Ascending aorta (tissue), 2 donors: ENCODE measurements at regions not wholly inside any gene's neighbourhood (a gene's known extent, or its start where the extent isn't known, plus 50 kb on each side); places are given as distances from the start of the nearest gene placed in this dataset.

Experiments
- DNase-seq, 2 donors: peaks; one replicate each; pipeline ENCODE4 v3.0.0-alpha.2; 2019; ENCODE audit warnings: low spot score in 2 of 2
- H3K27ac ChIP-seq, 2 donors: fragments of 200-600 bp; sonication (generic); one replicate each; pipeline ENCODE4 v1.5.1; 2016 to 2017; ENCODE audit warnings: mild to moderate bottlenecking in 1 of 2
- H3K27me3 ChIP-seq: fragments of 200-600 bp; sonication (generic); one replicate; pipeline ENCODE4 v1.5.1; 2017
- H3K36me3 ChIP-seq, 2 donors: fragments of 200-600 bp; sonication (generic); one replicate each; pipeline ENCODE4 v1.5.1; 2016
- H3K4me1 ChIP-seq, 2 donors: fragments of 200-600 bp; sonication (generic); one replicate each; pipeline ENCODE4 v1.5.1; 2016 to 2017; ENCODE audit warnings: mild to moderate bottlenecking in 1 of 2
- H3K4me3 ChIP-seq, 2 donors: fragments of 200-600 bp; sonication (generic); one replicate each; pipeline ENCODE4 v1.5.1; 2016 to 2017; ENCODE audit warnings: mild to moderate bottlenecking in 1 of 2
- H3K9me3 ChIP-seq, 2 donors: fragments of 200-600 bp; sonication (generic); one replicate each; pipeline ENCODE4 v1.5.1; 2016
- CTCF ChIP-seq, 3 experiments: fragments of 200-600 bp in 2 of 3; fragments of 450-650 bp in 1 of 3; sonication (generic) in 2 of 3; IDR thresholded peaks; one replicate each; pipeline ENCODE4 v1.5.1; 2016 to 2019; ENCODE audit warnings: antibody characterized with exemption in 3 of 3, mild to moderate bottlenecking in 1 of 3, moderate library complexity in 1 of 3
- intact Hi-C: fragments of 100-400 bp; cut with DNase I; formaldehyde crosslinking; loops from one replicate; pipeline ENCODE4 v1.15.1; 2023

DNA sequence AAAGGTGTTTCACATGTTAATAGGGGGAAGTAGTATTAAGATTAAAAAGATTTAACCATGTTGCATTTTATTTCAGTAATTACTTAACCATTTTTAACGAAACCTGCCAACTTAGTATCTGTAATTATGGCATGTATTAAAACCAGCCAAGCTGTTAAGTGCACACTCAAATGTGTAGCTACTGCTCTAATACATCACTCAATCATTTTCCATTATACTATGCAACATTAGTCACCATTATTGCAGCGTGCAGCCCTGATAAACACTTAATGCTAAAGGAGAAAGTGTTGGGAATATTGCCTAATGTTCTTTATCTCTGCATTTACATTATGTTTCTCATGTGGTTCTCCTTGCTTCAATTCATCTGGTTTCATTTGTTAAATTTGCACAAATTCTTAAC, 745.9 kb upstream of the FAM98A start:
- no peak for TF ChIP-seq CTCF (IDR thresholded peaks at IDR 0.05)
- Histone ChIP-seq H3K4me3 (no peak overlapping the region), H3K36me3 (no peaks in the 10 kb centered on the region), H3K9me3 (no peaks in the 10 kb centered on the region), H3K27me3 (no peaks in the 10 kb centered on the region), H3K27ac (no peak overlapping the region), H3K4me1 (no peaks in the 10 kb centered on the region)
- intact Hi-C loops, result no loop called here
- no peak for DNase-seq

GRCh38 chr2:34340307-34340706, 741.2 kb upstream of the FAM98A start:
- Histone ChIP-seq H3K4me1 (no peaks in the 10 kb centered on the region), H3K27ac (no peak overlapping the region), H3K4me3 (no peak overlapping the region), H3K27me3 (no peaks in the 10 kb centered on the region), H3K36me3 (no peaks in the 10 kb centered on the region), H3K9me3 (no peaks in the 10 kb centered on the region)
- DNase-seq, result no peak
- intact Hi-C loops, result no loop called here
- no peak for TF ChIP-seq CTCF (IDR thresholded peaks at IDR 0.05)

GRCh38 chr2:34337735-34338134, 738.6 kb upstream of the FAM98A start:
- intact Hi-C loops, result no loop called here
- no peaks in the 10 kb centered on the region for H3K36me3 ChIP-seq
- H3K4me1 ChIP-seq, result no peaks in the 10 kb centered on the region
- H3K9me3 ChIP-seq, result no peaks in the 10 kb centered on the region
- no peak for TF ChIP-seq CTCF (IDR thresholded peaks at IDR 0.05)
- DNase-seq, result no peak
- H3K4me3 ChIP-seq, result no peak overlapping the region
- no peaks in the 10 kb centered on the region for H3K27me3 ChIP-seq
- H3K27ac ChIP-seq, result no peak overlapping the region

DNA sequence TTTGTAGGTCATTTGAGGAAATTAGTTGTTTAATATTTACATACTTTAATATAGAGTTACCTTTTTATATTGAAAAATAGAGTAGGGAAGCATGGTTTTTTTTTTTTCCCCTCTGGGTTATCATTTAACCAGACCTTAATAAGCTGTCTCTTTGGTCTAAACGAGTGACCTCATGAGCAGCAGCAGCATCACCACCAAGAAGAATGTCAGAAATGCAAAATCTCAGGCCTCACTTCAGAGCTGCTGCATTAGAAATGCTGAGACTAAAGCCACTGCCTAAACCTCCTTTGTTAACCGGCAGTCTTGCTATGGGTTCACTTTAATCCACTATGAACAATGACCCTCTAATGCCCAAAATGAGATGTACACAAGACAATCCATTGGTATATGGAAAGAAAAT, 733.7 kb upstream of the FAM98A start:
- intact Hi-C loops, result no loop called here
- no peaks in the 10 kb centered on the region for H3K36me3 ChIP-seq
- no peaks in the 10 kb centered on the region for H3K4me1 ChIP-seq
- H3K9me3 ChIP-seq, result no peaks in the 10 kb centered on the region
- TF ChIP-seq CTCF (IDR thresholded peaks at IDR 0.05), result no peak
- H3K4me3 ChIP-seq, result no peak overlapping the region
- DNase-seq, result no peak
- no peaks in the 10 kb centered on the region for H3K27me3 ChIP-seq
- H3K27ac ChIP-seq, result no peak overlapping the region

DNA sequence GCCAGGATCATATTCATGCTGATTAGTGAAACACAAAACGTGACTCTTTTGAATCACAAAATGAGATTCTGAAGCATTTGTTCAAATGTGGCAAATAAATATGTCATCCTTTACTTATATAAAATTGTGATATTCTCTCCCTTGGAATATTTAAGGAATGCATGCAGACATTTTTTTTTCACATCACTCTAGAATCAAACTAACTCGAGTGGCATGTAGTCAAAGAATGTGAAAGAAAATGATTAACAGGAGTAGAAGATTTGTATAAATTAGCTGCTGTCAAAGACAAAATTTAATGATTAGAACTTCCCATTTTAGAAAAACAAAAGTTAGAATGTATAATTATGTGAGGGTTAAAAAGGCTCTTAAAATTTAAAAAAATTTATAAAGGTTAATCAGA, 721.0 kb upstream of the FAM98A start:
- Histone ChIP-seq H3K27me3 (no peaks in the 10 kb centered on the region), H3K36me3 (no peaks in the 10 kb centered on the region), H3K27ac (no peak overlapping the region), H3K4me1 (no peaks in the 10 kb centered on the region), H3K9me3 (no peaks in the 10 kb centered on the region), H3K4me3 (no peak overlapping the region)
- DNase-seq, result no peak
- no peak for TF ChIP-seq CTCF (IDR thresholded peaks at IDR 0.05)
- intact Hi-C loops, result no loop called here

- no peak for TF ChIP-seq CTCF (IDR thresholded peaks at IDR 0.05)
- H3K4me3 ChIP-seq, result no peak overlapping the region
- H3K9me3 ChIP-seq, result no peaks in the 10 kb centered on the region
- H3K27me3 ChIP-seq, result no peaks in the 10 kb centered on the region
- no peaks in the 10 kb centered on the region for H3K36me3 ChIP-seq
- no peak for DNase-seq
- intact Hi-C loops, result no loop called here
- no peak overlapping the region for H3K27ac ChIP-seq
- no peaks in the 10 kb centered on the region for H3K4me1 ChIP-seq
Measured at GRCh38 chr2:34317797-34318196, 718.7 kb upstream of the FAM98A start.
